H1 (cell line): ENCODE measurements at regions not wholly inside any gene's neighbourhood (a gene's known extent, or its start where the extent isn't known, plus 50 kb on each side); places are given as distances from the start of the nearest gene placed in this dataset.

Experiments used
- FOSL1 ChIP-seq: IDR thresholded peaks from 2 replicates; pipeline ENCODE4 v1.6.1; 2011; ENCODE audit warnings: mild to moderate bottlenecking, low read depth, low read length, moderate library complexity; ENCODE audit not compliant: insufficient read depth
- KDM5A ChIP-seq: fragments of 200-600 bp; IDR thresholded peaks from 2 replicates; pipeline ENCODE4 v1.7.1; 2012; ENCODE audit warnings: mild to moderate bottlenecking, low read length, inconsistent platforms, mixed read lengths
- NRF1 ChIP-seq: IDR thresholded peaks from 2 replicates; pipeline ENCODE4 v1.6.1; 2011; ENCODE audit warnings: mild to moderate bottlenecking, low read depth, low read length, improper control_type of control experiment
- POLR2A ChIP-seq, 2 experiments: IDR thresholded peaks; 1 replicate in 1 of 2; 2 replicates in 1 of 2; pipeline ENCODE4 v1.6.1; 2011; ENCODE audit warnings: low read depth in 2 of 2, low read length in 2 of 2, mild to moderate bottlenecking in 2 of 2; ENCODE audit errors: control extremely low read depth in 1 of 2
- POLR2AphosphoS5 ChIP-seq: IDR thresholded peaks from 2 replicates; pipeline ENCODE4 v1.6.1; 2011; ENCODE audit warnings: low read depth, low read length
- RAD21 ChIP-seq, 2 experiments: IDR thresholded peaks in 1 of 2; conservative IDR thresholded peaks in 1 of 2; 2 replicates each; pipeline ENCODE4 v1.6.1; 2011; ENCODE audit warnings: low read depth in 2 of 2, low read length in 2 of 2, improper control_type of control experiment in 1 of 2, inconsistent platforms in 1 of 2, mild to moderate bottlenecking in 1 of 2, moderate library complexity in 1 of 2
- TCF12 ChIP-seq: IDR thresholded peaks from 2 replicates; pipeline ENCODE4 v1.6.1; 2011; ENCODE audit warnings: low read depth, mild to moderate bottlenecking, low read length
- TF ChIP-seq, protein P1 (sequence below), 3 experiments: IDR thresholded peaks; 1 replicate in 2 of 3; 2 replicates in 1 of 3; pipeline versions ENCODE4 v1.5.1 to v1.6.1; 2011; ENCODE audit warnings: low read length in 3 of 3, mild to moderate bottlenecking in 3 of 3, inconsistent platforms in 2 of 3, low read depth in 1 of 3, moderate library complexity in 1 of 3; ENCODE audit not compliant: insufficient read depth in 1 of 3; ENCODE audit errors: control extremely low read depth in 1 of 3
- TF ChIP-seq, protein P2 (sequence below): IDR thresholded peaks from 2 replicates; pipeline ENCODE4 v1.6.1; 2011; ENCODE audit warnings: low read depth, mild to moderate bottlenecking, low read length; ENCODE audit not compliant: insufficient read depth

DNA sequence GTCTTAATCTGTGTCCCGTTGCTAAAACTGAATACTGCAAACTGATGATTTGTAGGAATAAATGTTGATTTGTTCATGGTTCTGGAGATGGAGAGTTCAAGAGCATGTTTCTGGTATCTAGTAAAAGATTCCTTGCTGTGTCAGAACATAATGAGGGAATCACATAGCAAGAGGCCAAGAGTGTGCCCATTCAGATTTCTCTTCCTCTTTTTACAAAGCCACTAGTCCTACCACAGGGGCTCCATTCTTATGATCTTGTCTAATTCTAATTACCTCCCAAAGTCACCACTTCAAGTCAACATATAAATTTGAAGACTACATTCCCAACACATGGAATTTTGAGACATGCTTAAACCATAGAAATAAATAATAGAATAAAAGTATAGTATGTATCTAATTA is 608.8 kb upstream of the EPHA5 start:
- TF ChIP-seq, protein P1, sequence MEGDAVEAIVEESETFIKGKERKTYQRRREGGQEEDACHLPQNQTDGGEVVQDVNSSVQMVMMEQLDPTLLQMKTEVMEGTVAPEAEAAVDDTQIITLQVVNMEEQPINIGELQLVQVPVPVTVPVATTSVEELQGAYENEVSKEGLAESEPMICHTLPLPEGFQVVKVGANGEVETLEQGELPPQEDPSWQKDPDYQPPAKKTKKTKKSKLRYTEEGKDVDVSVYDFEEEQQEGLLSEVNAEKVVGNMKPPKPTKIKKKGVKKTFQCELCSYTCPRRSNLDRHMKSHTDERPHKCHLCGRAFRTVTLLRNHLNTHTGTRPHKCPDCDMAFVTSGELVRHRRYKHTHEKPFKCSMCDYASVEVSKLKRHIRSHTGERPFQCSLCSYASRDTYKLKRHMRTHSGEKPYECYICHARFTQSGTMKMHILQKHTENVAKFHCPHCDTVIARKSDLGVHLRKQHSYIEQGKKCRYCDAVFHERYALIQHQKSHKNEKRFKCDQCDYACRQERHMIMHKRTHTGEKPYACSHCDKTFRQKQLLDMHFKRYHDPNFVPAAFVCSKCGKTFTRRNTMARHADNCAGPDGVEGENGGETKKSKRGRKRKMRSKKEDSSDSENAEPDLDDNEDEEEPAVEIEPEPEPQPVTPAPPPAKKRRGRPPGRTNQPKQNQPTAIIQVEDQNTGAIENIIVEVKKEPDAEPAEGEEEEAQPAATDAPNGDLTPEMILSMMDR (IDR thresholded peaks at IDR 0.05; ENCODE audit: control extremely low read depth in 1 of 3, insufficient read depth in 1 of 3, low read depth in 1 of 3, low read length in 3 of 3) = no peak
- no peak for TF ChIP-seq FOSL1
- no peak for TF ChIP-seq POLR2AphosphoS5
- TF ChIP-seq POLR2A (IDR thresholded peaks at IDR 0.05; ENCODE audit: control extremely low read depth in 1 of 2, low read depth in 2 of 2, low read length in 2 of 2) = no peak
- TF ChIP-seq, protein P2, sequence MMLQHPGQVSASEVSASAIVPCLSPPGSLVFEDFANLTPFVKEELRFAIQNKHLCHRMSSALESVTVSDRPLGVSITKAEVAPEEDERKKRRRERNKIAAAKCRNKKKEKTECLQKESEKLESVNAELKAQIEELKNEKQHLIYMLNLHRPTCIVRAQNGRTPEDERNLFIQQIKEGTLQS = no peak
- no peak for TF ChIP-seq RAD21 (IDR thresholded peaks at IDR 0.05 in 1 of 2, conservative IDR thresholded peaks at IDR 0.05 in 1 of 2; ENCODE audit: low read depth in 2 of 2, low read length in 2 of 2)
- TF ChIP-seq KDM5A = no peak
- no peak for TF ChIP-seq NRF1
- no peak for TF ChIP-seq TCF12
